SK-N-SH (cell line): ENCODE measurements at regions not wholly inside any gene's neighbourhood (a gene's known extent, or its start where the extent isn't known, plus 50 kb on each side); places are given as distances from the start of the nearest gene placed in this dataset.

Source experiments
- CTCF ChIA-PET: fragments of 300-600, 350-600 bp; formaldehyde crosslinking; extraction: SDS; loops from one replicate; lab custom pipeline; 2021; lab: Yijun Ruan, JAX
- POLR2A ChIA-PET: fragments of 350-600 bp; sonication (Branson Sonifier 250); formaldehyde crosslinking; extraction: SDS; loops from one replicate; lab custom pipeline; 2020; ENCODE audit warnings: antibody characterized with exemption, inconsistent platforms; lab: Yijun Ruan, JAX
- DNase-seq: peaks from one replicate; pipeline ENCODE4 v3.0.0; 2012
- H2AFZ ChIP-seq: fragments of 200-600 bp; sonication (generic); 2 replicates; pipeline ENCODE4 v1.8.1; 2016; ENCODE audit warnings: antibody characterized with exemption, mild to moderate bottlenecking, low read depth
- H3F3A ChIP-seq: fragments of 200-600 bp; sonication (generic); replicated peaks from 2 replicates; pipeline ENCODE3; 2016; ENCODE audit warnings: antibody characterized with exemption, mild to moderate bottlenecking; ENCODE audit not compliant: insufficient read depth
- H3K27ac ChIP-seq, 2 experiments: fragments of 200-500 bp in 1 of 2; fragments of 200-600 bp in 1 of 2; sonication (Bioruptor generic) in 1 of 2; sonication (generic), shearing (Covaris generic) in 1 of 2; 2 replicates each; pipeline versions ENCODE4 v1.5.1 to v1.6.1; 2014 to 2016; ENCODE audit warnings: low read depth in 2 of 2, inconsistent platforms in 1 of 2, low read length in 1 of 2, mild to moderate bottlenecking in 1 of 2, mixed read lengths in 1 of 2
- H3K27me3 ChIP-seq: fragments of 200-600 bp; sonication (generic), shearing (Covaris generic); 2 replicates; pipeline ENCODE4 v1.6.1; 2016; ENCODE audit warnings: mixed run types; ENCODE audit not compliant: insufficient read depth
- H3K36me3 ChIP-seq, 2 experiments: fragments of 200-500 bp in 1 of 2; fragments of 200-600 bp in 1 of 2; sonication (Bioruptor generic) in 1 of 2; sonication (generic) in 1 of 2; replicated peaks in 1 of 2; 2 replicates each; pipeline versions ENCODE3 to v1.5.1; 2014 to 2016; ENCODE audit warnings: low read length in 1 of 2, mild to moderate bottlenecking in 1 of 2; ENCODE audit not compliant: insufficient read depth in 2 of 2, control insufficient read depth in 1 of 2
- H3K4me1 ChIP-seq, 2 experiments: fragments of 200-500 bp in 1 of 2; fragments of 200-600 bp in 1 of 2; sonication (Bioruptor generic) in 1 of 2; sonication (generic), shearing (Covaris generic) in 1 of 2; 2 replicates each; pipeline versions ENCODE4 v1.5.1 to v1.6.1; 2014 to 2016; ENCODE audit warnings: low read depth in 1 of 2, low read length in 1 of 2, mixed run types in 1 of 2; ENCODE audit not compliant: insufficient read depth in 2 of 2, control insufficient read depth in 1 of 2
- H3K4me2 ChIP-seq: fragments of 200-600 bp; sonication (generic), shearing (Covaris generic); 2 replicates; pipeline ENCODE4 v1.6.1; 2017; ENCODE audit warnings: mixed run types
- H3K4me3 ChIP-seq, 2 experiments: fragments of 200-500 bp in 1 of 2; fragments of 200-600 bp in 1 of 2; sonication (Bioruptor generic) in 1 of 2; sonication (generic), shearing (Covaris generic) in 1 of 2; 2 replicates each; pipeline versions ENCODE4 v1.5.1 to v1.8.1; 2014 to 2016; ENCODE audit warnings: low read depth in 2 of 2, inconsistent platforms in 1 of 2, low read length in 1 of 2, mild to moderate bottlenecking in 1 of 2, mixed read lengths in 1 of 2, moderate library complexity in 1 of 2
- H3K79me2 ChIP-seq: fragments of 200-600 bp; sonication (generic); 2 replicates; pipeline ENCODE4 v1.8.1; 2017; ENCODE audit warnings: mild to moderate bottlenecking; ENCODE audit not compliant: insufficient read depth
- H3K9ac ChIP-seq: fragments of 200-600 bp; sonication (generic); 2 replicates; pipeline ENCODE4 v1.6.1; 2017; ENCODE audit warnings: mixed run types
- H3K9me2 ChIP-seq: fragments of 200-600 bp; sonication (generic); 2 replicates; pipeline ENCODE4 v1.6.1; 2017; ENCODE audit warnings: mixed run types
- H3K9me3 ChIP-seq: fragments of 200-600 bp; sonication (generic); 2 replicates; pipeline ENCODE4 v1.6.1; 2017; ENCODE audit warnings: mixed run types, mild to moderate bottlenecking, moderate library complexity
- H4K20me1 ChIP-seq: fragments of 200-600 bp; sonication (generic); 2 replicates; pipeline ENCODE4 v1.6.1; 2017; ENCODE audit warnings: mild to moderate bottlenecking, mixed run types; ENCODE audit not compliant: insufficient read depth
- GABPA ChIP-seq: IDR thresholded peaks from 2 replicates; pipeline ENCODE4 v1.4.0; 2012; ENCODE audit warnings: low read depth, mild to moderate bottlenecking
- JUND ChIP-seq: IDR thresholded peaks from 2 replicates; pipeline ENCODE4 v1.4.0; 2012
- MEF2A ChIP-seq: IDR thresholded peaks from 2 replicates; pipeline ENCODE4 v1.4.0; 2012; ENCODE audit warnings: low read depth, borderline replicate concordance
- PBX3 ChIP-seq: IDR thresholded peaks from 2 replicates; pipeline ENCODE4; 2012
- USF1 ChIP-seq: IDR thresholded peaks from 2 replicates; pipeline ENCODE4 v1.4.0; 2012; ENCODE audit warnings: low read depth, borderline replicate concordance
- YY1 ChIP-seq: IDR thresholded peaks from 2 replicates; pipeline ENCODE4 v1.4.0; 2012; ENCODE audit warnings: low read depth, mild to moderate bottlenecking
- WGBS: methylation state at CpG from one replicate; pipeline ENCODE4 v1.1.6; 2017; ENCODE audit warnings: low lambda C conversion rate; 5-methylcytosine and 5-hydroxymethylcytosine counted together

GRCh38 chr20:48064929-48065328 lies 279.6 kb upstream of the SULF2 start:
- Histone ChIP-seq H3K4me2 (no peak overlapping the region), H3K9me2 (no peaks in the 10 kb centered on the region), H3K79me2 (no peaks in the 10 kb centered on the region), H3K9me3 (no peaks in the 10 kb centered on the region), H3F3A (no peaks in the 10 kb centered on the region), H2AFZ (no peak overlapping the region), H3K36me3 (no peaks in the 10 kb centered on the region), H3K4me1 (no peaks in the 10 kb centered on the region), H3K27ac (no peak overlapping the region; a peak in 1 of 4 replicates), H4K20me1 (no peaks in the 10 kb centered on the region), H3K27me3 (no peaks in the 10 kb centered on the region), H3K9ac (no peak overlapping the region), H3K4me3 (no peak overlapping the region)
- no peak for DNase-seq
- WGBS: 78% methylated on average over 4 of the region's 4 CpGs
- CTCF ChIA-PET: no interaction called here
- POLR2A ChIA-PET: no interaction called here
- no peak for TF ChIP-seq GABPA
- no peak for TF ChIP-seq JUND

GRCh38 chr20:48060841-48061720 lies 275.8 kb upstream of the SULF2 start:
- H2AFZ ChIP-seq: no peak overlapping the region
- H3K9me3 ChIP-seq: no peaks in the 10 kb centered on the region
- no peak overlapping the region for H3K4me2 ChIP-seq
- no peak overlapping the region for H3K4me3 ChIP-seq
- no peaks in the 10 kb centered on the region for H3K9me2 ChIP-seq
- H3F3A ChIP-seq: no peaks in the 10 kb centered on the region
- H3K27me3 ChIP-seq: no peaks in the 10 kb centered on the region
- no peaks in the 10 kb centered on the region for H3K4me1 ChIP-seq
- no peak overlapping the region for H3K9ac ChIP-seq
- no peak for DNase-seq
- 67% methylated on average over 15 of the region's 16 CpGs for WGBS
- ChIA-PET CTCF (interaction anchor here (2.1 kb wide), 1 partner anchor 9 kb away, joined by 4 read pairs; no protein-coding TSS in a partner anchor), POLR2A (no interaction called here)
- H3K79me2 ChIP-seq: no peaks in the 10 kb centered on the region
- no peaks in the 10 kb centered on the region for H4K20me1 ChIP-seq
- no peaks in the 10 kb centered on the region for H3K36me3 ChIP-seq
- TF ChIP-seq JUND: no peak
- no peak for TF ChIP-seq PBX3
- no peak for TF ChIP-seq YY1
- TF ChIP-seq USF1: no peak
- no peak for TF ChIP-seq MEF2A
- H3K27ac ChIP-seq: no peak overlapping the region
